ENCODE measurements at regions not wholly inside any gene's neighbourhood (a gene's known extent, or its start where the extent isn't known, plus 50 kb on each side); places are given as distances from the start of the nearest gene placed in this dataset.

DNA sequence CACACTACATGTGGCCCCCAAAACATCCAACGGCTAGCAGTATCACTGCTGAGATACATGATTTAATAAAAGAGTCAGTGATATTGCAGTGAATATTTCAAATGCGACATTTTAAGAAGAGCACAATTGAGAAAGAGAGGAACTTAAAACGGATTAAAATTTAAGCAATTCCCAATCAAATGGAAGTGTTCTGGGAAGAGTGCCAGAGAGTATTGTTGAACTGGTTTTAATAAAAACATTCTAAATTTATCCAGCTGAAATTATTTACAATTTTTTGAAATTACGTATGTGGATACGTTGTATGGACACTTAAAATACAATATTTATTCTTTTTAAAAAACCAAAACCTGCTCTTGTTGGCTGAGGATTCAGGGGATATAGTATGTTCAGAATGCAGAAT lies 117.7 kb downstream of the C3orf38 start:
- DNase-seq (ENCODE audit: extremely low spot score): no peak
- ChIA-PET POLR2A (no interaction called here), CTCF (interaction anchor here (0.6 kb wide), 1 partner anchor 1302 kb away, joined by 3 read pairs; no protein-coding TSS in a partner anchor)
- TF ChIP-seq SUZ12 (IDR thresholded peaks at IDR 0.05): no peak

DNA sequence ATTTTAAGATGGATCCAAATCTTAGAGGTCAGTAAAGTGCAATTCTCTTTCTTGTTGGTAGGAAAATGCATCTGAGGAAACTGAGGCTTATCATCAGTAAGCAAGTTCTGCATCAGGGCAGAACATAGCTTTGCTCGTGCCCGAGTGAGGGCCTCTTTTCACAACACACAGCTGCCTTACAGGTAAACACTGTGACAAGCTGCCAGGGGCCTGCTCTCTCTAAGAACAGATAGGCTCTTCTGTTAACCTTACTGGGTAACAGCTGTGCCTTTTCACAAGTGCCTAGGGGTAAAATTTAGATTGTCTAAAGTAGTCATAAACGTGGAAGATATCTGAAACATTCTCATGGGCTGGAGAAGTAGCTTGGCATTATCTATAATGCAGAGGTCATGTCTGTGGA lies 118.1 kb downstream of the C3orf38 start:
- TF ChIP-seq ARNT (IDR thresholded peaks at IDR 0.05): no peak
- TF ChIP-seq SP1 (IDR thresholded peaks at IDR 0.05): no peak
- no peak for TF ChIP-seq ZNF384 (IDR thresholded peaks at IDR 0.05)
- TF ChIP-seq HDGF (IDR thresholded peaks at IDR 0.05; ENCODE audit: borderline replicate concordance): no peak
- TF ChIP-seq BHLHE40 (IDR thresholded peaks at IDR 0.05; ENCODE audit: borderline replicate concordance): no peak
- TF ChIP-seq SUZ12 (IDR thresholded peaks at IDR 0.05): no peak
- no peak for TF ChIP-seq L3MBTL2 (conservative IDR thresholded peaks at IDR 0.05)
- no peak for TF ChIP-seq TARDBP (IDR thresholded peaks at IDR 0.05)
- TF ChIP-seq LEF1 (IDR thresholded peaks at IDR 0.05; ENCODE audit: borderline replicate concordance): no peak
- no peak for TF ChIP-seq FOXM1 (IDR thresholded peaks at IDR 0.05; ENCODE audit: borderline replicate concordance)
- TF ChIP-seq NFRKB (IDR thresholded peaks at IDR 0.05): no peak
- TF ChIP-seq CTBP1 (IDR thresholded peaks at IDR 0.05; ENCODE audit: borderline replicate concordance): no peak
- ChIA-PET POLR2A (no interaction called here), CTCF (interaction anchor here (0.6 kb wide), 1 partner anchor 1301 kb away, joined by 3 read pairs; no protein-coding TSS in a partner anchor)
- no peak for DNase-seq (ENCODE audit: extremely low spot score)

DNA sequence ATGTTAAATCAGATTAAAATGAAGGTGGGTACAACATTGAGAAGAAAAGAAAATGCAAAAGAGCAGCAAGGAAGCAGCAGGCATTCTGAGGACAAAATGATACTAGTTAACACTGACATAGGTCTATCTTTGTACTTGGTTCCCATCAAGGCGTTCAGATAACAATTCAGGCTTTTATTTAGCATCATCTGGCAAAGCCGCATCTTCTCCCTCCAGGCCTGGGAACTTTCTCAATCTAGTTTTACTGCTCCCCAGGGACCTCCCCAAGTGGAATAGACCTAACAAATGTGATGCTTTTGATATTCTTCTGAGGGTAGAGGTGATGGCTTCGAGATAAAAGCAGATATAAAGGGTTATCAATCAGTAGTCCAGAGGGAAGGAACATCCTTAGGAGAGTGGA lies 130.6 kb downstream of the C3orf38 start:
- TF ChIP-seq, protein P1, sequence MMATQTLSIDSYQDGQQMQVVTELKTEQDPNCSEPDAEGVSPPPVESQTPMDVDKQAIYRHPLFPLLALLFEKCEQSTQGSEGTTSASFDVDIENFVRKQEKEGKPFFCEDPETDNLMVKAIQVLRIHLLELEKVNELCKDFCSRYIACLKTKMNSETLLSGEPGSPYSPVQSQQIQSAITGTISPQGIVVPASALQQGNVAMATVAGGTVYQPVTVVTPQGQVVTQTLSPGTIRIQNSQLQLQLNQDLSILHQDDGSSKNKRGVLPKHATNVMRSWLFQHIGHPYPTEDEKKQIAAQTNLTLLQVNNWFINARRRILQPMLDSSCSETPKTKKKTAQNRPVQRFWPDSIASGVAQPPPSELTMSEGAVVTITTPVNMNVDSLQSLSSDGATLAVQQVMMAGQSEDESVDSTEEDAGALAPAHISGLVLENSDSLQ (IDR thresholded peaks at IDR 0.05): no peak
- TF ChIP-seq FOXM1 (IDR thresholded peaks at IDR 0.05; ENCODE audit: borderline replicate concordance): no peak
- TF ChIP-seq SUZ12 (IDR thresholded peaks at IDR 0.05): no peak
- TF ChIP-seq ZNF384 (IDR thresholded peaks at IDR 0.05): no peak
- no peak for TF ChIP-seq ELF4 (IDR thresholded peaks at IDR 0.05)
- no peak for TF ChIP-seq LEF1 (IDR thresholded peaks at IDR 0.05; ENCODE audit: borderline replicate concordance)
- no peak for TF ChIP-seq SP1 (IDR thresholded peaks at IDR 0.05)
- no peak for TF ChIP-seq NFRKB (IDR thresholded peaks at IDR 0.05)
- TF ChIP-seq TARDBP (IDR thresholded peaks at IDR 0.05): no peak
- TF ChIP-seq ARNT (IDR thresholded peaks at IDR 0.05): no peak
- no peak for TF ChIP-seq FOXA1 (IDR thresholded peaks at IDR 0.05)
- no peak for TF ChIP-seq CTBP1 (IDR thresholded peaks at IDR 0.05; ENCODE audit: borderline replicate concordance)
- POLR2A ChIA-PET: no interaction called here
- CTCF ChIA-PET: no interaction called here
- no peak for DNase-seq (ENCODE audit: extremely low spot score)

DNA sequence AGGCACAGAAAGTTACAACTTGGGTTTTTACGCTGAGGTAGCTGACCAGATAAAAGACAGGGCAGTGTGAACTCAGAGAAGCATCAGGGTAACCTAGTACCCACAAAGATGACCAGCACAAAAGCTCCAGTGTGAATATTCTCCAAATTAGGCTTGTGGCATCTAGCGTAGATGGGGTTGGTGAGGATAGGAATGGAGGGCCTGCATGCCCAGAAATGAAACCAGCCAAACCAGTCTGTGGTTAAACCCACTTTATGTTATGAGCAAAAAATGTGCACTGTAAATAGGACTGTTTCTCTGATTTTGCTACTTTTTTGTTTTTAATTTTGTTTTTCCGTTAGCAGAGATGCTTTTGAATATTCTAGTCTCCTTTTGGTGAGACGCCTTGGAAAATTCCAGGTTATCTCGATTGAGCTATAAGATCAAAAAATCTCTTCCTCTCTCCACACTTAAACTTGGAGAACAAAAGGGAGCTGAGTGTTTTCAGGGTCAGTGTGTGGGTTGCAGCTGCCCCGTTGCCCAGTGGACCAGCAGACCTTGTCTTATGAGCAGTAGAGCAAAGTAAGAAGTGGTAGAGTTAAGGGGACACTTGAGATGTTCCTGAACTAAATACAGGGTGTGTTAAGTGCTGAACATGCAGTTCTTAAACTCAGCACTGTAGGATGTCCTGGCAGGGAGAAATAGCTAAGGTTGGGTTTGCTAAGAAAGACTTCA lies 132.9 kb downstream of the C3orf38 start:
- ChIA-PET CTCF (no interaction called here), POLR2A (no interaction called here)
- DNase-seq (ENCODE audit: extremely low spot score): no peak
- TF ChIP-seq LEF1 (IDR thresholded peaks at IDR 0.05; ENCODE audit: borderline replicate concordance) (no peak), TARDBP (IDR thresholded peaks at IDR 0.05) (no peak), L3MBTL2 (conservative IDR thresholded peaks at IDR 0.05) (no peak), ARNT (IDR thresholded peaks at IDR 0.05) (no peak), ZNF384 (IDR thresholded peaks at IDR 0.05) (no peak), CTBP1 (IDR thresholded peaks at IDR 0.05; ENCODE audit: borderline replicate concordance) (no peak), SP1 (IDR thresholded peaks at IDR 0.05) (no peak), BHLHE40 (IDR thresholded peaks at IDR 0.05; ENCODE audit: borderline replicate concordance) (no peak), FOXA1 (IDR thresholded peaks at IDR 0.05) (no peak), FOXM1 (IDR thresholded peaks at IDR 0.05; ENCODE audit: borderline replicate concordance) (no peak), NFRKB (IDR thresholded peaks at IDR 0.05) (no peak), ELF4 (IDR thresholded peaks at IDR 0.05) (no peak), HDGF (IDR thresholded peaks at IDR 0.05; ENCODE audit: borderline replicate concordance) (no peak), SUZ12 (IDR thresholded peaks at IDR 0.05) (no peak), FOXK2 (IDR thresholded peaks at IDR 0.05) (no peak)
- TF ChIP-seq, protein P1 (IDR thresholded peaks at IDR 0.05): no peak

DNA sequence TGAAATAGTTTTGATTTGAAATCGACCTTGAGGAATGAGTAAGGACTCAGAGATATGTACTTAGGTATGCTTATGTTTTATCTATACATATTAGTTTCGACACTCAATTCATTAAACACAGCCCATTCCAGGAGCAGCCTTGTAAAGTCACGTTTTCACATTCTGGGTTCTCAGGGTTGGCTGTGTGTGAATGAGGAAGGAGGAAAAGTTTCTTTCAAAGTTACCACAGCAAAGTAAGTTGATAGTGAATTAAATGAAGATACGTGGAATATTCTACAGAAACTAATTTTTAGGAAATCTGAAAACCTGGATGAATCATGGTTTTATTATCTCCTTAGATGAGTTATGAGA lies 133.5 kb downstream of the C3orf38 start:
- TF ChIP-seq TARDBP (IDR thresholded peaks at IDR 0.05): no peak
- no peak for TF ChIP-seq L3MBTL2 (conservative IDR thresholded peaks at IDR 0.05)
- TF ChIP-seq LEF1 (IDR thresholded peaks at IDR 0.05; ENCODE audit: borderline replicate concordance): no peak
- no peak for TF ChIP-seq CTBP1 (IDR thresholded peaks at IDR 0.05; ENCODE audit: borderline replicate concordance)
- TF ChIP-seq NFRKB (IDR thresholded peaks at IDR 0.05): no peak
- no peak for TF ChIP-seq ZNF384 (IDR thresholded peaks at IDR 0.05)
- TF ChIP-seq HDGF (IDR thresholded peaks at IDR 0.05; ENCODE audit: borderline replicate concordance): no peak
- ChIA-PET CTCF (no interaction called here), POLR2A (no interaction called here)

DNA sequence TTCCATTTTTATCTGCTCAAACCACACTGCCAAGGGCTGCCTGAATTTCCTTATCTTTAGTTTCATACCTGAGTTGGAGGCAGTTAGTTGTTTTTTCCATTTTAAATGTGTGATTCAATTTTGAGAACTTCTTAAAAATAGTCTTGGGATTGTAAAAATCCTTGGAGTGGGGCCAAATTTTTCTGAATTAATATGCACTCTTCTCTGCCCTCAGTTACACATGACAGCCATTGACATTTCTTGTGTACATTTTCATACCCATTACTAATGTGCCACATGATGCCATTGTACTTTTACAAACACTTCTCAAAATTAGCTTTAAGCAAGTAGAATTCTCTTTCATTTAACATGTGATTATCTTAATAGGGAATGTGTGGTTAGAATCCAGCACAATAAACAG lies 141.7 kb downstream of the C3orf38 start:
- TF ChIP-seq L3MBTL2 (conservative IDR thresholded peaks at IDR 0.05) (no peak), LEF1 (IDR thresholded peaks at IDR 0.05; ENCODE audit: borderline replicate concordance) (no peak), HDGF (IDR thresholded peaks at IDR 0.05; ENCODE audit: borderline replicate concordance) (no peak), FOXA1 (IDR thresholded peaks at IDR 0.05) (no peak), NFRKB (IDR thresholded peaks at IDR 0.05) (no peak), SUZ12 (IDR thresholded peaks at IDR 0.05) (no peak), CTBP1 (IDR thresholded peaks at IDR 0.05; ENCODE audit: borderline replicate concordance) (no peak), FOXK2 (IDR thresholded peaks at IDR 0.05) (no peak), ELF4 (IDR thresholded peaks at IDR 0.05) (no peak), BHLHE40 (IDR thresholded peaks at IDR 0.05; ENCODE audit: borderline replicate concordance) (no peak), ZNF384 (IDR thresholded peaks at IDR 0.05) (no peak), FOXM1 (IDR thresholded peaks at IDR 0.05; ENCODE audit: borderline replicate concordance) (no peak)
- TF ChIP-seq, protein P1 (IDR thresholded peaks at IDR 0.05): no peak

More for the DNA sequence above, 133.5 kb downstream of the C3orf38 start:
- DNase-seq (ENCODE audit: extremely low spot score): no peak

More for the DNA sequence above, 141.7 kb downstream of the C3orf38 start:
- POLR2A ChIA-PET: no interaction called here
- DNase-seq (ENCODE audit: extremely low spot score): no peak
- CTCF ChIA-PET: no interaction called here

Measured in HEK293T (cell line).